HCT116 (cell line): ENCODE measurements at regions not wholly inside any gene's neighbourhood (a gene's known extent, or its start where the extent isn't known, plus 50 kb on each side); places are given as distances from the start of the nearest gene placed in this dataset.

Source experiments
- ATAC-seq: fragments of 200-7000 bp; cut with Tn5 transposase; 2 replicates; pipeline ENCODE4 v1.9.1; 2020; ENCODE audit warnings: mild to moderate bottlenecking, moderate library complexity
- BruUV-seq: library from RNA; stranded (reverse); fragments of 400-500 nt; replicated peaks from 2 replicates; lab custom pipeline; 2021; lab: Mats Ljungman, UMichigan
- CTCF ChIA-PET: fragments of 300-600 bp; sonication (Branson Sonifier 250); formaldehyde crosslinking; loops from one replicate; lab custom pipeline; 2021; ENCODE audit warnings: antibody characterized with exemption; lab: Charles Lee
- POLR2A ChIA-PET: fragments of 300-600, 350-600 bp; sonication (Branson Sonifier 250); formaldehyde crosslinking; loops from one replicate; lab custom pipeline; 2021; ENCODE audit warnings: antibody characterized with exemption; lab: Charles Lee
- RAD21 ChIA-PET, 2 experiments: fragments of 300-600 bp; sonication (Branson Sonifier 250); formaldehyde crosslinking; loops; one replicate each; lab custom pipeline; 2023; ENCODE audit warnings: low total read pairs in 2 of 2; ENCODE audit not compliant: uncharacterized antibody in 2 of 2, unreplicated experiment in 2 of 2, low non-redundant PET in 1 of 2; lab: Charles Lee
- DNase-seq: peaks from one replicate; pipeline ENCODE4 v3.0.0-alpha.2; 2010; ENCODE audit warnings: low read depth, low spot score
- H2AFZ ChIP-seq: fragments of 200-600 bp; shearing (Covaris generic), sonication (generic); 2 replicates; pipeline ENCODE4 v1.6.1; 2017; ENCODE audit warnings: low read depth, mixed run types, mixed read lengths, antibody characterized with exemption, low read length; ENCODE audit not compliant: poor library complexity, severe bottlenecking
- H3K27ac ChIP-seq: 2 replicates; pipeline ENCODE4 v1.5.1; 2012; ENCODE audit warnings: low read depth, low read length
- H3K27me3 ChIP-seq: fragments of 200-600 bp; sonication (generic); 2 replicates; pipeline ENCODE4 v1.6.1; 2016; ENCODE audit warnings: mixed run types, low read length, mixed read lengths; ENCODE audit not compliant: insufficient read depth
- H3K36me3 ChIP-seq, 2 experiments: fragments of 200-500 bp in 1 of 2; fragments of 200-600 bp in 1 of 2; sonication (Bioruptor generic) in 1 of 2; sonication (generic) in 1 of 2; 2 replicates each; pipeline versions ENCODE4 v1.5.1 to v1.6.1; 2014 to 2016; ENCODE audit warnings: low read length in 2 of 2, inconsistent platforms in 1 of 2, mixed read lengths in 1 of 2, mixed run types in 1 of 2; ENCODE audit not compliant: insufficient read depth in 2 of 2, control insufficient read depth in 1 of 2
- H3K4me1 ChIP-seq, 2 experiments: fragments of 200-600 bp in 1 of 2; sonication (generic) in 1 of 2; 2 replicates each; pipeline versions ENCODE4 v1.5.1 to v1.6.1; 2012 to 2017; ENCODE audit warnings: low read length in 2 of 2, inconsistent platforms in 1 of 2, mild to moderate bottlenecking in 1 of 2, mixed read lengths in 1 of 2, mixed run types in 1 of 2, moderate library complexity in 1 of 2; ENCODE audit not compliant: insufficient read depth in 2 of 2, control insufficient read depth in 1 of 2
- H3K4me2 ChIP-seq: fragments of 200-600 bp; sonication (generic); 2 replicates; pipeline ENCODE4 v1.6.1; 2017; ENCODE audit warnings: mixed run types, low read length, mixed read lengths
- H3K4me3 ChIP-seq, 2 experiments: fragments of 200-600 bp in 1 of 2; sonication (generic) in 1 of 2; replicated peaks in 1 of 2; 2 replicates each; pipeline ENCODE4 v1.5.1; 2011 to 2016; ENCODE audit warnings: low read length in 2 of 2, control low read depth in 1 of 2, low read depth in 1 of 2, mild to moderate bottlenecking in 1 of 2, mixed read lengths in 1 of 2, mixed run types in 1 of 2
- H3K79me2 ChIP-seq: fragments of 200-600 bp; sonication (generic); 2 replicates; pipeline ENCODE4 v1.6.1; 2017; ENCODE audit warnings: mild to moderate bottlenecking, mixed run types, low read length, moderate library complexity, mixed read lengths; ENCODE audit not compliant: insufficient read depth
- H3K9ac ChIP-seq: fragments of 200-600 bp; sonication (generic); 2 replicates; pipeline ENCODE4 v1.6.1; 2016; ENCODE audit warnings: low read length, mixed read lengths
- H3K9me2 ChIP-seq: fragments of 200-600 bp; sonication (generic), shearing (Covaris generic); 2 replicates; pipeline ENCODE4 v1.6.1; 2017; ENCODE audit warnings: mixed run types, mild to moderate bottlenecking, moderate library complexity; ENCODE audit not compliant: insufficient read depth
- H3K9me3 ChIP-seq, 2 experiments: fragments of 200-500 bp in 1 of 2; fragments of 200-600 bp in 1 of 2; sonication (Bioruptor generic) in 1 of 2; sonication (generic) in 1 of 2; 2 replicates each; pipeline ENCODE4 v1.6.1; 2014 to 2017; ENCODE audit warnings: low read length in 2 of 2, mixed read lengths in 2 of 2, inconsistent platforms in 1 of 2, low read depth in 1 of 2, mild to moderate bottlenecking in 1 of 2, mixed run types in 1 of 2, moderate library complexity in 1 of 2; ENCODE audit not compliant: control insufficient read depth in 1 of 2, insufficient read depth in 1 of 2
- H4K20me1 ChIP-seq: fragments of 200-600 bp; sonication (generic), shearing (Covaris generic); 2 replicates; pipeline ENCODE4 v1.6.1; 2017; ENCODE audit warnings: mixed run types, mild to moderate bottlenecking, moderate library complexity; ENCODE audit not compliant: insufficient read depth
- CBX3 ChIP-seq: IDR thresholded peaks from 2 replicates; pipeline ENCODE4 v1.6.1; 2012; ENCODE audit warnings: low read depth
- EGR1 ChIP-seq: IDR thresholded peaks from 2 replicates; pipeline ENCODE4 v1.6.1; 2012; ENCODE audit warnings: low read depth
- EZH2phosphoT487 ChIP-seq: fragments of 200-600 bp; IDR thresholded peaks from 2 replicates; pipeline ENCODE4 v1.6.1; 2018; ENCODE audit warnings: antibody characterized with exemption, borderline replicate concordance
- FOSL1 ChIP-seq: IDR thresholded peaks from 2 replicates; pipeline ENCODE4 v1.6.1; 2012; ENCODE audit warnings: low read depth
- POLR2A ChIP-seq: IDR thresholded peaks from 2 replicates; pipeline ENCODE4 v1.7.0; 2011; ENCODE audit warnings: borderline replicate concordance; ENCODE audit not compliant: insufficient read depth, insufficient read length; ENCODE audit errors: extremely low read depth
- POLR2AphosphoS5 ChIP-seq: IDR thresholded peaks from 2 replicates; pipeline ENCODE4 v1.6.1; 2011; ENCODE audit warnings: mild to moderate bottlenecking, low read depth, low read length, moderate library complexity
- RAD21 ChIP-seq: IDR thresholded peaks from 2 replicates; pipeline ENCODE4 v1.6.1; 2012; ENCODE audit warnings: low read depth, mild to moderate bottlenecking
- SIN3A ChIP-seq: IDR thresholded peaks from 2 replicates; pipeline ENCODE4 v1.6.1; 2012; ENCODE audit warnings: low read depth
- SRF ChIP-seq: IDR thresholded peaks from 2 replicates; pipeline ENCODE4 v1.6.1; 2012; ENCODE audit warnings: low read depth
- TCF7L2 ChIP-seq: IDR thresholded peaks from 2 replicates; pipeline ENCODE4 v1.7.0; 2011; ENCODE audit warnings: borderline replicate concordance, inconsistent platforms; ENCODE audit not compliant: insufficient read depth, insufficient read length; ENCODE audit errors: extremely low read depth
- ZFX ChIP-seq: fragments of 450-650 bp; IDR thresholded peaks from 2 replicates; pipeline ENCODE4 v1.6.1; 2017
- intact Hi-C: fragments of 100-400 bp; cut with micrococcal nuclease; formaldehyde crosslinking; loops from 2 replicates; pipeline ENCODE4 v1.10.0; 2022
- TF ChIP-seq, protein P1 (sequence below): IDR thresholded peaks from 2 replicates; pipeline ENCODE4 v1.6.1; 2012; ENCODE audit warnings: low read depth
- TF ChIP-seq, protein P2 (sequence below): IDR thresholded peaks from 2 replicates; pipeline ENCODE4 v1.6.1; 2011; ENCODE audit warnings: mild to moderate bottlenecking, low read length, moderate library complexity; ENCODE audit not compliant: insufficient replicate concordance; ENCODE audit errors: extremely low read depth
- TF ChIP-seq, protein P3 (sequence below): IDR thresholded peaks from 2 replicates; pipeline ENCODE4 v1.6.1; 2012

- CTCF ChIA-PET, result no interaction called here
- no peak overlapping the region for H3K9ac ChIP-seq
- H3K27me3 ChIP-seq, result no peaks in the 10 kb centered on the region
- H3K4me3 ChIP-seq, result no peak overlapping the region
- BruUV-seq, result no TSS peak
- no peaks in the 10 kb centered on the region for H3K9me2 ChIP-seq
- no peak for ATAC-seq
- DNase-seq, result no peak
- H3K4me1 ChIP-seq, result no peaks in the 10 kb centered on the region
- no peak overlapping the region for H2AFZ ChIP-seq
- POLR2A ChIA-PET, result no interaction called here
- H3K27ac ChIP-seq, result no peak overlapping the region
- no peaks in the 10 kb centered on the region for H4K20me1 ChIP-seq
- TF ChIP-seq TCF7L2, result no peak
- no peak overlapping the region for H3K4me2 ChIP-seq
- H3K36me3 ChIP-seq, result no peaks in the 10 kb centered on the region
- RAD21 ChIA-PET, result no interaction called here
- no peaks in the 10 kb centered on the region for H3K79me2 ChIP-seq
- intact Hi-C loops, result no loop called here
- no peaks in the 10 kb centered on the region for H3K9me3 ChIP-seq
Measured at GRCh38 chr5:87535706-87536105, 123.0 kb upstream of the CCNH start.

DNA sequence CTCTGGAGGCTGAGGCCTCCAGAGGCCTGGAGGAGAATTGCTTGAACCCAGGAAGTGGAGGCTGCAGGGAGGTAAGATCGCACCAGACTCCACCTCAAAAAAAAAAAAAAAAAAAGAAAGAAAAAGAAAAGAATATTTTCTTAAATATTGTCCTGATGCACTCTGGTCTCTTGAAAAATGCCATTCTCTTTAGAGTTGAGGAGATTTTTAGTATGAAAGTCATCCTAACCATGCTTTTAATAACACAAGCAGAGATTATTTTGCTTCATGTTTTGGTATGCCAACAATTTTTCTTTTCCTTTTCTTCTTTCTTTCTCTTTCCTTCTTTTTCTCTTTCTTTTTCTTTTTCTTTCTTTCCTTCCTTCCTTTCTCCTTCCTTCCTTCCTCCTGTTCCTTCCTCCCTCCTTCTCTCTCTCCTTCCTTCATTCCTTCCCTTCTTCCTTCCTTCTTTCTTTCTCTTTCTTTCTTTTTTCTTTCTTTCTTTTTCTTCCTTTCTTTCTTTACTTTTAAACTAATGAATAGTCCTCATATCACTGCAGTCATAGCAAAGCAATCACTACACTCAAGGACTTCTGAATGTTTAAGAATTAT is 116.9 kb upstream of the CCNH start:
- BruUV-seq, result no TSS peak
- H3K9ac ChIP-seq, result no peak overlapping the region
- TF ChIP-seq, protein P1, sequence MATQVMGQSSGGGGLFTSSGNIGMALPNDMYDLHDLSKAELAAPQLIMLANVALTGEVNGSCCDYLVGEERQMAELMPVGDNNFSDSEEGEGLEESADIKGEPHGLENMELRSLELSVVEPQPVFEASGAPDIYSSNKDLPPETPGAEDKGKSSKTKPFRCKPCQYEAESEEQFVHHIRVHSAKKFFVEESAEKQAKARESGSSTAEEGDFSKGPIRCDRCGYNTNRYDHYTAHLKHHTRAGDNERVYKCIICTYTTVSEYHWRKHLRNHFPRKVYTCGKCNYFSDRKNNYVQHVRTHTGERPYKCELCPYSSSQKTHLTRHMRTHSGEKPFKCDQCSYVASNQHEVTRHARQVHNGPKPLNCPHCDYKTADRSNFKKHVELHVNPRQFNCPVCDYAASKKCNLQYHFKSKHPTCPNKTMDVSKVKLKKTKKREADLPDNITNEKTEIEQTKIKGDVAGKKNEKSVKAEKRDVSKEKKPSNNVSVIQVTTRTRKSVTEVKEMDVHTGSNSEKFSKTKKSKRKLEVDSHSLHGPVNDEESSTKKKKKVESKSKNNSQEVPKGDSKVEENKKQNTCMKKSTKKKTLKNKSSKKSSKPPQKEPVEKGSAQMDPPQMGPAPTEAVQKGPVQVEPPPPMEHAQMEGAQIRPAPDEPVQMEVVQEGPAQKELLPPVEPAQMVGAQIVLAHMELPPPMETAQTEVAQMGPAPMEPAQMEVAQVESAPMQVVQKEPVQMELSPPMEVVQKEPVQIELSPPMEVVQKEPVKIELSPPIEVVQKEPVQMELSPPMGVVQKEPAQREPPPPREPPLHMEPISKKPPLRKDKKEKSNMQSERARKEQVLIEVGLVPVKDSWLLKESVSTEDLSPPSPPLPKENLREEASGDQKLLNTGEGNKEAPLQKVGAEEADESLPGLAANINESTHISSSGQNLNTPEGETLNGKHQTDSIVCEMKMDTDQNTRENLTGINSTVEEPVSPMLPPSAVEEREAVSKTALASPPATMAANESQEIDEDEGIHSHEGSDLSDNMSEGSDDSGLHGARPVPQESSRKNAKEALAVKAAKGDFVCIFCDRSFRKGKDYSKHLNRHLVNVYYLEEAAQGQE, result no peak
- TF ChIP-seq ZFX, result no peak
- no peak for TF ChIP-seq FOSL1
- TF ChIP-seq EGR1, result no peak
- TF ChIP-seq RAD21, result no peak
- no peak for TF ChIP-seq POLR2A
- no peak for TF ChIP-seq POLR2AphosphoS5
- TF ChIP-seq, protein P2, sequence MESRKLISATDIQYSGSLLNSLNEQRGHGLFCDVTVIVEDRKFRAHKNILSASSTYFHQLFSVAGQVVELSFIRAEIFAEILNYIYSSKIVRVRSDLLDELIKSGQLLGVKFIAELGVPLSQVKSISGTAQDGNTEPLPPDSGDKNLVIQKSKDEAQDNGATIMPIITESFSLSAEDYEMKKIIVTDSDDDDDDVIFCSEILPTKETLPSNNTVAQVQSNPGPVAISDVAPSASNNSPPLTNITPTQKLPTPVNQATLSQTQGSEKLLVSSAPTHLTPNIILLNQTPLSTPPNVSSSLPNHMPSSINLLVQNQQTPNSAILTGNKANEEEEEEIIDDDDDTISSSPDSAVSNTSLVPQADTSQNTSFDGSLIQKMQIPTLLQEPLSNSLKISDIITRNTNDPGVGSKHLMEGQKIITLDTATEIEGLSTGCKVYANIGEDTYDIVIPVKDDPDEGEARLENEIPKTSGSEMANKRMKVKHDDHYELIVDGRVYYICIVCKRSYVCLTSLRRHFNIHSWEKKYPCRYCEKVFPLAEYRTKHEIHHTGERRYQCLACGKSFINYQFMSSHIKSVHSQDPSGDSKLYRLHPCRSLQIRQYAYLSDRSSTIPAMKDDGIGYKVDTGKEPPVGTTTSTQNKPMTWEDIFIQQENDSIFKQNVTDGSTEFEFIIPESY, result no peak
- TF ChIP-seq, protein P3, sequence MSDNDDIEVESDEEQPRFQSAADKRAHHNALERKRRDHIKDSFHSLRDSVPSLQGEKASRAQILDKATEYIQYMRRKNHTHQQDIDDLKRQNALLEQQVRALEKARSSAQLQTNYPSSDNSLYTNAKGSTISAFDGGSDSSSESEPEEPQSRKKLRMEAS, result no peak
- no peak for TF ChIP-seq SRF
- TF ChIP-seq EZH2phosphoT487, result no peak
- no peak for TF ChIP-seq CBX3
- no peak for TF ChIP-seq SIN3A
- TF ChIP-seq, all 23 proteins: peak for 0
- Histone ChIP-seq H3K36me3 (no peaks in the 10 kb centered on the region), H3K9me3 (no peaks in the 10 kb centered on the region), H3K27ac (no peak overlapping the region), H2AFZ (no peak overlapping the region), H4K20me1 (no peaks in the 10 kb centered on the region), H3K4me3 (no peak overlapping the region), H3K79me2 (no peaks in the 10 kb centered on the region), H3K27me3 (no peaks in the 10 kb centered on the region), H3K4me1 (no peaks in the 10 kb centered on the region), H3K9me2 (no peaks in the 10 kb centered on the region), H3K4me2 (no peak overlapping the region)
- DNase-seq (no peak), ATAC-seq (no peak)
- RAD21 ChIA-PET, result no interaction called here
- intact Hi-C loops, result no loop called here
- CTCF ChIA-PET, result interaction anchor here (0.7 kb wide), 1 partner anchor 12 kb away, joined by 4 read pairs; no protein-coding TSS in a partner anchor
- POLR2A ChIA-PET, result no interaction called here
